BE2C (cell line): ENCODE measurements at regions not wholly inside any gene's neighbourhood (a gene's known extent, or its start where the extent isn't known, plus 50 kb on each side); places are given as distances from the start of the nearest gene placed in this dataset.

Experiments used
- DNase-seq: peaks from one replicate; pipeline ENCODE4 v3.0.0-alpha.2; 2020
- H3K27me3 ChIP-seq: fragments of 250-450 bp; sonication (Bioruptor Pico); 2 replicates; pipeline ENCODE4 v1.5.1; 2020; ENCODE audit warnings: mild to moderate bottlenecking
- H3K36me3 ChIP-seq: fragments of 250-450 bp; sonication (Bioruptor Pico); 2 replicates; pipeline ENCODE4 v1.5.1; 2020; ENCODE audit warnings: mild to moderate bottlenecking
- H3K4me1 ChIP-seq: fragments of 250-450 bp; sonication (Bioruptor Pico); 2 replicates; pipeline ENCODE4 v1.5.1; 2020
- H3K4me3 ChIP-seq: 2 replicates; pipeline ENCODE4 v1.5.1; 2011; ENCODE audit warnings: low read depth, low read length
- H3K9me3 ChIP-seq: fragments of 250-450 bp; sonication (Bioruptor Pico); 2 replicates; pipeline ENCODE4 v1.5.1; 2020
- TF ChIP-seq, protein P1 (sequence below): IDR thresholded peaks from 2 replicates; pipeline ENCODE4 v1.5.1; 2012; ENCODE audit warnings: mild to moderate bottlenecking, low read depth, low read length

DNA sequence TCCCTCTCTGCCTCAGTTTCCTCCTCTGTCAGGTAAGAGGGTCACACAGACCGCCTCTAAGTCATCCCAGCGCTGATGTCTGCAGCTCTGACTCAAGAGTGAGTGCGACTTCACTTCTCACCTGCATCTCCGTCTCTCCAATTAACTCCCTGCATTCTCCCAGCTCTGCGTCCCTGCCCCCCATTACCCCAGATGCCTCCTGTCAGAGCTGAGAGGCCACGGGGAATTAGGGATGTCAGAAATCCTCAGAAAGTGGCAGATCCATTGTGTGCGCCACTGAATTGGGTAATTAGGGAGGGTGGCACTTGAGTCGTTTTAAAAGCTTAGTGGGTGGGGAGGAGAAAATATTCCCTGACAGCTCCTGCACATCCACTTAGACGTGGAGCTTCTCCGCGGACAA lies 885.4 kb upstream of the EEF2KMT start:
- H3K36me3 ChIP-seq: no peaks in the 10 kb centered on the region
- no peaks in the 10 kb centered on the region for H3K9me3 ChIP-seq
- TF ChIP-seq, protein P1, sequence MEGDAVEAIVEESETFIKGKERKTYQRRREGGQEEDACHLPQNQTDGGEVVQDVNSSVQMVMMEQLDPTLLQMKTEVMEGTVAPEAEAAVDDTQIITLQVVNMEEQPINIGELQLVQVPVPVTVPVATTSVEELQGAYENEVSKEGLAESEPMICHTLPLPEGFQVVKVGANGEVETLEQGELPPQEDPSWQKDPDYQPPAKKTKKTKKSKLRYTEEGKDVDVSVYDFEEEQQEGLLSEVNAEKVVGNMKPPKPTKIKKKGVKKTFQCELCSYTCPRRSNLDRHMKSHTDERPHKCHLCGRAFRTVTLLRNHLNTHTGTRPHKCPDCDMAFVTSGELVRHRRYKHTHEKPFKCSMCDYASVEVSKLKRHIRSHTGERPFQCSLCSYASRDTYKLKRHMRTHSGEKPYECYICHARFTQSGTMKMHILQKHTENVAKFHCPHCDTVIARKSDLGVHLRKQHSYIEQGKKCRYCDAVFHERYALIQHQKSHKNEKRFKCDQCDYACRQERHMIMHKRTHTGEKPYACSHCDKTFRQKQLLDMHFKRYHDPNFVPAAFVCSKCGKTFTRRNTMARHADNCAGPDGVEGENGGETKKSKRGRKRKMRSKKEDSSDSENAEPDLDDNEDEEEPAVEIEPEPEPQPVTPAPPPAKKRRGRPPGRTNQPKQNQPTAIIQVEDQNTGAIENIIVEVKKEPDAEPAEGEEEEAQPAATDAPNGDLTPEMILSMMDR: no peak
- DNase-seq: no peak
- no peak overlapping the region for H3K4me3 ChIP-seq
- H3K4me1 ChIP-seq: no peaks in the 10 kb centered on the region
- no peaks in the 10 kb centered on the region for H3K27me3 ChIP-seq

DNA sequence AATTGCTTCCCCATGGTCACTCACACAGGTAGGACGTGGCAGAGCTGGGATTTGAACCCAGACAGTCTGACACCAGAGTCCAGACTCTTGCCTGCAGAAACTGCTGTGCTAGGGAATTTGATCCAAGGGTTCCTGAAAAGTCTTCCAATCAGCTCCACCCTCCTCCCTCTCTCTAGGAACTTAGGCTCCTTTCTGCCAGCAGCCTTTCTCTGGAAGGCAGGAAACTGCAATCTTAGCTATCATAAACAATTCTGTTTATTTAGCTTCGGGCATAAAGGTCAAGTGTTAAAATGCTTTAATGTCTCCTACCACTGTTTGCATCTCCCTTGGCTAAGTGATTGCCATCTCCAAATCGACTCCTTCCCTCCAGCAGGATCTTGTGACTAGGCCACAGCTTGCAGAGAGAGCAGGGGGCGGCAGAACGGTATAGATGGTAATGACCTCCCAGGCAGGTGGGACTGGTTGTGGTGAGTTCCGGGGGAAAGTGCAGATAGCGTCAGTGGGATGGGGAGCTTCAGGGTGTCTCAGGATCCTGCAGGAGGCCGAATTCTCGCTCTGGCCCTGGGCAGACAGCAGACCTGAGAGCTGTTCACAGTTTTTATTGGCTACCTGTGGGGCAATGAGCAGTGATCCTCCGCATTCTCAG lies 882.4 kb upstream of the EEF2KMT start:
- DNase-seq: no peak
- H3K27me3 ChIP-seq: no peaks in the 10 kb centered on the region
- TF ChIP-seq, protein P1: no peak
- no peaks in the 10 kb centered on the region for H3K36me3 ChIP-seq
- H3K4me3 ChIP-seq: no peak overlapping the region
- H3K9me3 ChIP-seq: no peaks in the 10 kb centered on the region
- no peaks in the 10 kb centered on the region for H3K4me1 ChIP-seq

DNA sequence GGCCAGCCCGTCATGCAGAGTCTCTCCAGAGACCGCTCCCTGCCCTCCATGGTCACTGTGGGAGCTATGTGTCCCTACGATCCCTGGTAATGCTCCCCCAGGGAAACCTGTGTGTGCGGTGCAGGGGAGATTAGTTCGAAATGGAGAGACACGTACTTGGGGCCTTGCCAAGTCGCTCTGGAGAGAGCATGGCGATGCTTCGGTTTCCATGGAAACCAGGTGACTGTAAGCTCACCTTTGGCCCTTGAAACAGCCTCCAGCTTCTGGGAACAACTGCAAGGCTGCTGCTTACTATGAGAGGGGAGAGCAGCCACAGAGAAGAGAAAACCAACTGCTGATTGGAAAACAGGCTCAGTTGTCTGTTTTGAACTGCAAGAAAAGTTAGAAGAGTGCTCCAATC lies 879.7 kb upstream of the EEF2KMT start:
- DNase-seq: no peak
- TF ChIP-seq, protein P1: no peak
- Histone ChIP-seq H3K4me1 (no peaks in the 10 kb centered on the region), H3K36me3 (no peaks in the 10 kb centered on the region), H3K27me3 (no peaks in the 10 kb centered on the region), H3K9me3 (no peaks in the 10 kb centered on the region), H3K4me3 (no peak overlapping the region)

DNA sequence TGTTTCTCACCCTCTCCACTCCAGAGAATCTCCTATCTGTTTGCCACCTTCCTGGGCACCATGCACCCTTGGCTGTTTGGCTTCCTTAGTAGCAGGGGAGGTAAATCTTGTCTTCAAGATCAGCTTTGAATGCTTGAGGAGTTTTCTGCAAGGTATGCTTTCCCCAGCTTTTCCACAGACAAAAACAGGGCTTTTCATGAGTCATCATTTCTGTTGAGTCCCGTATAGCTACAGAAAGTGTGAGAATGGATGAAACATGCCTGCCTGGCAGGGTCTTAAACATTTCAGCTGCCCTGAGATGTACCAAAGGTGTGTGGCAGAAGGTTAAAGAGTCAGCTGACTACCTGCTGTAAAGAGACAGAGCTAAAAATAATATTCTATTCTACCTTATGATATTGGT lies 875.2 kb upstream of the EEF2KMT start:
- no peak for DNase-seq
- TF ChIP-seq, protein P1: no peak
- no peak overlapping the region for H3K4me3 ChIP-seq
- no peaks in the 10 kb centered on the region for H3K9me3 ChIP-seq
- H3K27me3 ChIP-seq: no peaks in the 10 kb centered on the region
- no peaks in the 10 kb centered on the region for H3K36me3 ChIP-seq
- no peaks in the 10 kb centered on the region for H3K4me1 ChIP-seq

DNA sequence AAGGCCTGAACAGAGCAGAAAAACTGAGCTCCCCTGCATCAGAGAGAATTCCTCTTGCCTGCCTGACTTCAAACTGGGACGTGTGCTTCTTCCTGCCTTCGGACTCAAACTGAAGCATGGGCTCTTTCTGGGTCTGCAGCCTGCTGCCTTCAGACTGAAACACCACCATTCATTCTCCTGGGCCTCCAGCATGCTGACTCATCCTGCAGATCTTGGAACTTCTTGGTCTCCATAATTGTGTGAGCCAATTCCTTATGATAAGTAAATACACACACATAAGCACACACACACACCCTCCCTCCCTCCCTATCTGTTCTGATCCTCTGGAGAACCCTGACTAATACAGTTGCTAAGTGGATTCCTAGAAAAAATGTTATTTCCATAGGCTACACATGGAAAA lies 874.3 kb upstream of the EEF2KMT start:
- Histone ChIP-seq H3K27me3 (no peaks in the 10 kb centered on the region), H3K4me1 (no peaks in the 10 kb centered on the region), H3K36me3 (no peaks in the 10 kb centered on the region), H3K9me3 (no peaks in the 10 kb centered on the region), H3K4me3 (no peak overlapping the region)
- DNase-seq: no peak
- TF ChIP-seq, protein P1: no peak

DNA sequence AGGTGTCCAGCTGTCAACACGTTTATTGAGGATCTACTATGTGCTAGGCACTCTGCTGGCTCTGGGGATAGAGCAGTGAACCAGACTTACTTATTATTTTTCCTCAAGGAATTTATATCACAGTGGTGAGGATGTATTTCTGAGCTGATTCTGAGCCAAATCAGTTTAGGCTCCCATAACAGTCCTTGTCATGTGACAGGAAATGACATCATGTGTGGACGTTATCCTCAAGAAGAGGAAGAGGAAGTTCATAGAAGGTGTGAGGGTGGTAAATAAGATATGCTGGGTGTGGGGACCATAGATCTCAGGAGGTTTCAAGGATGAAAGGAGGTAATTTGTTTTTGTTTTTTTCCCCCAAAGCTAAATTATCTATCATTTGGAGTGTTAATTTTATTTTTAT lies 873.5 kb upstream of the EEF2KMT start:
- no peak overlapping the region for H3K4me3 ChIP-seq
- TF ChIP-seq, protein P1: no peak

More for the DNA sequence above, 873.5 kb upstream of the EEF2KMT start:
- Histone ChIP-seq H3K9me3 (no peaks in the 10 kb centered on the region), H3K36me3 (no peaks in the 10 kb centered on the region), H3K4me1 (no peaks in the 10 kb centered on the region), H3K27me3 (no peaks in the 10 kb centered on the region)
- no peak for DNase-seq
